Stomach (tissue), 4 donors: ENCODE measurements at regions not wholly inside any gene's neighbourhood (a gene's known extent, or its start where the extent isn't known, plus 50 kb on each side); places are given as distances from the start of the nearest gene placed in this dataset.

Experiments
- POLR2A ChIP-seq, 4 donors: fragments of 450-650 bp; IDR thresholded peaks; one replicate each; pipeline ENCODE4 v1.6.1; 2016; ENCODE audit warnings: antibody characterized with exemption in 4 of 4, control low read depth in 2 of 4, mild to moderate bottlenecking in 1 of 4, moderate library complexity in 1 of 4
- TF ChIP-seq, protein P1 (sequence below), 7 experiments: fragments of 450-650 bp in 4 of 7; fragments of 200-600 bp in 3 of 7; sonication (generic) in 3 of 7; IDR thresholded peaks; one replicate each; pipeline ENCODE4 v1.5.1; 2016 to 2019; ENCODE audit warnings: antibody characterized with exemption in 7 of 7, control low read depth in 2 of 7, mild to moderate bottlenecking in 1 of 7

DNA sequence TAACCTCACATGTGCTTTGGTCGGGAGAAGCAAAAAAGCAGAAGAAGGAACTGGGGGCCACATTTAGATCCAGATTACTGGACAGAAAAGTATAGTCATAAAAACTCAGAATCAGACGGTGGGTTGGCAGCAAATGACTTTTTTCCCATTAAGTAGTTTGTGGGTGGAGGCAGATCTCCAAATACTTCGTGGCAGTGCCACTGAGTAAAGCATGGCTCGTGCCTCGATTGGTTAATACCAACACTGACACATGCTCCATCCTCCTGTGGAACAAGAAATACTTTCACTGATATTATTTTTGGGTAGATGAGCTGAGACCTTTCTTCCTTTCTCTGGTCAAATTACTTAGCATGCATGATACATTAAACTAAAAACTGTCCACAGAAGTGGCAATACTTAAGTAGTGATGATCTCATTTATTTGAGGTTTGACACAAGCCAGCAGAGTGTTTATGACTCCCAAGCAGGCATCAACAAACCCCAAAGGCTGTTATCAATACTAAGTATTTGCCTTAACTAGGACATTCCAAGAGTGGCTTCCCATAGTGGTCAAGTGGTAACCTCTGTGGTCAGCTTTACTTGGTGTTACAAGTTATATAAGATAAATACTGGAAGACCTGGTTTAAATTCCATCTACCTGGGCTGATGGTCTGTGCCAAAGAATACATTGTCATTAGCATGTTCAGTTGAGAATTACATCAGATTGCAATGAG is 500.0 kb upstream of the RUNX1 start:
- TF ChIP-seq, protein P1, sequence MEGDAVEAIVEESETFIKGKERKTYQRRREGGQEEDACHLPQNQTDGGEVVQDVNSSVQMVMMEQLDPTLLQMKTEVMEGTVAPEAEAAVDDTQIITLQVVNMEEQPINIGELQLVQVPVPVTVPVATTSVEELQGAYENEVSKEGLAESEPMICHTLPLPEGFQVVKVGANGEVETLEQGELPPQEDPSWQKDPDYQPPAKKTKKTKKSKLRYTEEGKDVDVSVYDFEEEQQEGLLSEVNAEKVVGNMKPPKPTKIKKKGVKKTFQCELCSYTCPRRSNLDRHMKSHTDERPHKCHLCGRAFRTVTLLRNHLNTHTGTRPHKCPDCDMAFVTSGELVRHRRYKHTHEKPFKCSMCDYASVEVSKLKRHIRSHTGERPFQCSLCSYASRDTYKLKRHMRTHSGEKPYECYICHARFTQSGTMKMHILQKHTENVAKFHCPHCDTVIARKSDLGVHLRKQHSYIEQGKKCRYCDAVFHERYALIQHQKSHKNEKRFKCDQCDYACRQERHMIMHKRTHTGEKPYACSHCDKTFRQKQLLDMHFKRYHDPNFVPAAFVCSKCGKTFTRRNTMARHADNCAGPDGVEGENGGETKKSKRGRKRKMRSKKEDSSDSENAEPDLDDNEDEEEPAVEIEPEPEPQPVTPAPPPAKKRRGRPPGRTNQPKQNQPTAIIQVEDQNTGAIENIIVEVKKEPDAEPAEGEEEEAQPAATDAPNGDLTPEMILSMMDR (IDR thresholded peaks at IDR 0.05): no peak
- no peak for TF ChIP-seq POLR2A (IDR thresholded peaks at IDR 0.05)
